K562 (cell line): ENCODE measurements at regions not wholly inside any gene's neighbourhood (a gene's known extent, or its start where the extent isn't known, plus 50 kb on each side); places are given as distances from the start of the nearest gene placed in this dataset.

Experiments
- ATAC-seq: fragments of 200-7000 bp; cut with Tn5 transposase; 3 replicates; pipeline ENCODE4 v1.9.1; 2020; ENCODE audit warnings: moderate library complexity
- BruUV-seq: library from RNA; stranded (reverse); fragments of 400-500 nt; replicated peaks from 2 replicates; lab custom pipeline; 2021; lab: Mats Ljungman, UMichigan
- CTCF ChIA-PET: fragments of 300-600 bp; formaldehyde crosslinking; extraction: SDS; loops from one replicate; lab custom pipeline; 2021; ENCODE audit warnings: low intra/inter-chr PET ratio; lab: Yijun Ruan, JAX
- POLR2A ChIA-PET: fragments of 300-600, 350-650 bp; sonication (Branson Sonifier 250); formaldehyde crosslinking; extraction: SDS; loops from one replicate; lab custom pipeline; 2021; ENCODE audit warnings: antibody characterized with exemption, inconsistent platforms; lab: Yijun Ruan, JAX
- DNase-seq, 4 experiments: peaks; one replicate each; pipeline versions ENCODE4 v3.0.0 to v3.0.0-alpha.2; 2011 to 2018; ENCODE audit warnings: low spot score in 3 of 4, mixed read lengths in 3 of 4; ENCODE audit errors: extremely low read depth in 1 of 4
- FAIRE-seq: peaks from 2 replicates; lab custom pipeline; 2011; peaks lifted over from hg19 to GRCh38; lab: Jason Lieb, UNC
- H2AFZ ChIP-seq: 2 replicates; pipeline ENCODE4 v1.6.0; 2011; ENCODE audit warnings: low read depth, low read length, control low read depth, inconsistent platforms
- H3K27ac ChIP-seq: fragments of 200-600 bp; 3 replicates; pipeline ENCODE4 v1.8.0; 2011; ENCODE audit warnings: low read depth, mild to moderate bottlenecking, control low read depth, inconsistent platforms, low read length, moderate library complexity, mixed read lengths; ENCODE audit errors: extremely low read depth
- H3K27me3 ChIP-seq, 2 experiments: fragments of 300-600 bp in 1 of 2; 2 replicates in 1 of 2; 3 replicates in 1 of 2; pipeline versions ENCODE4 v1.6.0 to v1.8.0; 2011; ENCODE audit warnings: inconsistent platforms in 2 of 2, low read length in 2 of 2, mild to moderate bottlenecking in 1 of 2, mixed read lengths in 1 of 2, moderate library complexity in 1 of 2; ENCODE audit not compliant: control insufficient read depth in 2 of 2, insufficient read depth in 2 of 2
- H3K36me3 ChIP-seq: fragments of 300-600 bp; 3 replicates; pipeline ENCODE4 v1.8.0; 2011; ENCODE audit warnings: mild to moderate bottlenecking, low read length, inconsistent platforms; ENCODE audit not compliant: control insufficient read depth, insufficient read depth
- H3K4me1 ChIP-seq, 2 experiments: fragments of 200-600 bp in 1 of 2; replicated peaks in 1 of 2; 2 replicates in 1 of 2; 3 replicates in 1 of 2; pipeline versions ENCODE4 v1.5.1 to v1.8.0; 2011; ENCODE audit warnings: inconsistent platforms in 2 of 2, low read length in 2 of 2, mild to moderate bottlenecking in 1 of 2, mixed read lengths in 1 of 2, moderate library complexity in 1 of 2; ENCODE audit not compliant: control insufficient read depth in 2 of 2, insufficient read depth in 2 of 2
- H3K4me2 ChIP-seq: 2 replicates; pipeline ENCODE4 v1.6.1; 2011; ENCODE audit warnings: low read length, control low read depth, inconsistent platforms, mixed read lengths; ENCODE audit not compliant: insufficient read depth
- H3K4me3 ChIP-seq: fragments of 200-600 bp; sonication (generic), shearing (Covaris generic); 2 replicates; pipeline ENCODE4 v1.5.1; 2016; ENCODE audit warnings: control low read depth, inconsistent platforms
- H3K79me2 ChIP-seq: fragments of 200-600 bp; 3 replicates; pipeline ENCODE4 v1.8.0; 2011; ENCODE audit warnings: low read length, inconsistent platforms; ENCODE audit not compliant: control insufficient read depth, insufficient read depth
- H3K9ac ChIP-seq, 2 experiments: 2 replicates each; pipeline versions ENCODE4 v1.6.0 to v1.6.1; 2011; ENCODE audit warnings: low read depth in 2 of 2, low read length in 2 of 2, control low read depth in 1 of 2, inconsistent platforms in 1 of 2, mild to moderate bottlenecking in 1 of 2, mixed read lengths in 1 of 2; ENCODE audit not compliant: insufficient read depth in 1 of 2
- H3K9me1 ChIP-seq: one replicate; pipeline ENCODE4 v1.6.0; 2011; ENCODE audit warnings: inconsistent platforms, mild to moderate bottlenecking, low read length, moderate library complexity; ENCODE audit not compliant: control insufficient read depth, insufficient read depth
- H3K9me3 ChIP-seq: replicated peaks from 2 replicates; pipeline ENCODE4 v1.5.1; 2011; ENCODE audit warnings: low read depth, low read length, inconsistent platforms; ENCODE audit not compliant: control insufficient read depth, insufficient read depth
- H4K20me1 ChIP-seq: replicated peaks from 2 replicates; pipeline ENCODE4 v1.6.1; 2011; ENCODE audit warnings: low read length, inconsistent platforms, mixed read lengths; ENCODE audit not compliant: control insufficient read depth, insufficient read depth
- AFF1 ChIP-seq, 2 experiments: fragments of 450-650 bp; IDR thresholded peaks; 2 replicates each; pipeline ENCODE4 v1.6.1; 2018; ENCODE audit warnings: mild to moderate bottlenecking in 2 of 2, low read depth in 1 of 2; ENCODE audit not compliant: partially characterized antibody in 2 of 2
- ARID3B ChIP-seq: fragments of 250-450 bp; sonication (Bioruptor Pico); IDR thresholded peaks from 2 replicates; pipeline ENCODE4 v1.4.0; 2020; ENCODE audit warnings: borderline replicate concordance
- DMBX1 ChIP-seq: fragments of 250-450 bp; sonication (Bioruptor Pico); IDR thresholded peaks from 2 replicates; pipeline ENCODE4 v1.8.0; 2022; ENCODE audit warnings: inconsistent platforms, mild to moderate bottlenecking, moderate library complexity, borderline replicate concordance
- HNRNPLL ChIP-seq: fragments of 200-400 bp; formaldehyde crosslinking; IDR thresholded peaks from 2 replicates; pipeline ENCODE4 v1.6.1; 2017; ENCODE audit warnings: low read length, low read depth, mild to moderate bottlenecking; ENCODE audit not compliant: poor library complexity, severe bottlenecking
- SRF ChIP-seq, 2 experiments: fragments of 250-450, 450-650 bp in 1 of 2; sonication (Bioruptor Pico) in 1 of 2; sonication (generic) in 1 of 2; formaldehyde crosslinking; IDR thresholded peaks; 2 replicates each; pipeline versions ENCODE4 v1.5.0 to v1.5.1; 2020 to 2022; ENCODE audit warnings: mild to moderate bottlenecking in 1 of 2, missing genetic modification reagents in 1 of 2
- TSHZ1 ChIP-seq: fragments of 250-450 bp; sonication (Bioruptor Pico); IDR thresholded peaks from 2 replicates; pipeline ENCODE4 v1.4.0; 2020; ENCODE audit warnings: mild to moderate bottlenecking, moderate library complexity
- ZNF23 ChIP-seq: fragments of 250-450 bp; sonication (Bioruptor Pico); IDR thresholded peaks from 2 replicates; pipeline ENCODE4 v1.4.0; 2020; ENCODE audit warnings: mild to moderate bottlenecking
- ZNF436 ChIP-seq: fragments of 250-450, 450-650 bp; sonication (Bioruptor Pico); formaldehyde crosslinking; IDR thresholded peaks from 2 replicates; pipeline ENCODE4 v1.7.0; 2020; ENCODE audit warnings: mild to moderate bottlenecking
- ZNF561 ChIP-seq: fragments of 450-650 bp; formaldehyde crosslinking; conservative IDR thresholded peaks from 2 replicates; pipeline ENCODE4 v1.4.0; 2020; ENCODE audit warnings: mild to moderate bottlenecking, moderate library complexity
- ZNF668 ChIP-seq: fragments of 250-450 bp; sonication (Bioruptor Pico); IDR thresholded peaks from 2 replicates; pipeline ENCODE4 v1.8.0; 2022; ENCODE audit warnings: mild to moderate bottlenecking, inconsistent platforms
- WGBS: fragments of 100-300 bp; shearing (Covaris generic); methylation state at CpG from one replicate; pipeline ENCODE4 v1.1.6; 2016; ENCODE audit warnings: low coverage, mixed read lengths; ENCODE audit not compliant: insufficient coverage; ENCODE audit errors: missing lambda C conversion rate; 5-methylcytosine and 5-hydroxymethylcytosine counted together
- in situ Hi-C: fragments of 300-500 bp; cut with MboI; formaldehyde crosslinking; loops from 4 replicates; pipeline ENCODE4 v1.15.0; 2018; ENCODE audit warnings: inconsistent platforms, mixed read lengths
- intact Hi-C: fragments of 100-400 bp; cut with micrococcal nuclease; formaldehyde crosslinking; loops from 2 replicates; pipeline ENCODE4 v1.14.2; 2022

- CTCF ChIA-PET: no interaction called here
- no peak for FAIRE-seq
- TF ChIP-seq DMBX1 (CRISPR knock-in tag): no peak
- TF ChIP-seq HNRNPLL: no peak
- TF ChIP-seq SRF (CRISPR knock-in tag; IDR thresholded peaks at IDR 0.05): no peak
- TF ChIP-seq ZNF561: no peak
- no peak for TF ChIP-seq ZNF23 (CRISPR knock-in tag)
- no peak for TF ChIP-seq ARID3B (CRISPR knock-in tag)
- no peak for TF ChIP-seq TSHZ1
- TF ChIP-seq AFF1 (IDR thresholded peaks at IDR 0.05; ENCODE audit: low read depth in 1 of 2, partially characterized antibody in 2 of 2): no peak
- no peak for TF ChIP-seq ZNF436
- no peak for TF ChIP-seq ZNF668 (CRISPR knock-in tag)
These were observed 381.5 kb upstream of the SALL1 start for GRCh38 chr16:51532551-51532950.

More at GRCh38 chr16:51532551-51532950, 381.5 kb upstream of the SALL1 start:
- ATAC-seq (no peak), DNase-seq (no peak)
- H3K36me3 ChIP-seq: no peaks in the 10 kb centered on the region
- no peak overlapping the region for H3K4me2 ChIP-seq
- no peak overlapping the region for H3K27ac ChIP-seq
- H3K9me1 ChIP-seq: no peaks in the 10 kb centered on the region
- no peak overlapping the region for H3K4me3 ChIP-seq
- POLR2A ChIA-PET: no interaction called here
- no TSS peak for BruUV-seq
- no peaks in the 10 kb centered on the region for H4K20me1 ChIP-seq
- in situ Hi-C loops: no loop called here
- no peak overlapping the region for H2AFZ ChIP-seq
- 5% methylated on average over 1 of the region's 1 CpG for WGBS
- no peaks in the 10 kb centered on the region; the same call in 1 of the 2 replicates for H3K9me3 ChIP-seq
- H3K27me3 ChIP-seq: no peaks in the 10 kb centered on the region
- H3K79me2 ChIP-seq: no peaks in the 10 kb centered on the region
- intact Hi-C loops: no loop called here
- no peak overlapping the region for H3K9ac ChIP-seq
- no peaks in the 10 kb centered on the region for H3K4me1 ChIP-seq
